SU-DHL-6 (cell line): ENCODE measurements at regions not wholly inside any gene's neighbourhood (a gene's known extent, or its start where the extent isn't known, plus 50 kb on each side); places are given as distances from the start of the nearest gene placed in this dataset.

Experiments
- CTCF ChIP-seq: fragments of 200-600 bp; sonication (generic); IDR thresholded peaks from one replicate; pipeline ENCODE4 v1.5.1; 2017; ENCODE audit warnings: antibody characterized with exemption, mild to moderate bottlenecking, low read length, moderate library complexity; ENCODE audit not compliant: insufficient read depth, poor library complexity, severe bottlenecking
- EZH2phosphoT487 ChIP-seq: fragments of 200-600 bp; sonication (generic), shearing (Covaris generic); conservative IDR thresholded peaks from 2 replicates; pipeline ENCODE4 v1.6.1; 2018; ENCODE audit warnings: mild to moderate bottlenecking, antibody characterized with exemption, low read length, moderate library complexity, mixed read lengths

DNA sequence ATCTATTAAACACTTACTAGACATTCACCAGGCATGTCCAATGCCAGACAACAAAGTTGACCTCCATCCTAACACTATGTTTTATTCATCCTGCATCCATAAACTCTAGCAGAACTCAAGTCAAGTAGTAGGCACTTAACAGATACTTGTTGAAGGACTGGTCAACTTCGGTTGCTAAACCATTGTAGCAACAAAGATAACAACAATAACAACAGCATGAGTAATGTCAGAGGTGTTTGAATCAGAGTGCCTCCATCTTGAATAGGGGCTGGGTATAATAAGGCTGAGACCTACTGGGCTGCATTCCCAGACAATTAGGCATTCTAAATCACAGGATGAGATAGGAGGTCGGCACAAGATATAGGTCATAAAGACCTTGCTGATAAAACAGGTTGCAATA lies 180.5 kb upstream of the ZNF462 start:
- no peak for TF ChIP-seq CTCF
- no peak for TF ChIP-seq EZH2phosphoT487
